ENCODE measurements at regions not wholly inside any gene's neighbourhood (a gene's known extent, or its start where the extent isn't known, plus 50 kb on each side); places are given as distances from the start of the nearest gene placed in this dataset.

DNA sequence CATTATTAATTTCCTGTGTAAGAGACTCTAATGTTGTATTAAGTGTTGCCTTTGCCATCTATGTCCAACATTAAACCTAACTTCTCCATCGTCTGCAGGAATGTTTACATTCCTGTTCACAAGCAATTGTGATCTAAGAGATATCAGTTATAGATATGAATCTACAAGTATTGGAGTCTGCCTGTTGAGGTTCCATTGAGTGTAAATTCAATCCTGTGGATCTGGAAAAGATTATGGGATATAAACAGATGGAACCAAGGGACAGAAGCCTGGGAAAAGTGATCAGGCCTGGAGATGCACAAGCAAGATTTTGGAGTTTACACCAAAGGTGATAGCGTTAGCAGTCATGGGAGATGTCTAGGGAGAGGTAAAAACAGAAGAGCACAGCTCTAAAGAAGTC, 135.5 kb downstream of the LSMEM1 start:
- TF ChIP-seq, protein P1, sequence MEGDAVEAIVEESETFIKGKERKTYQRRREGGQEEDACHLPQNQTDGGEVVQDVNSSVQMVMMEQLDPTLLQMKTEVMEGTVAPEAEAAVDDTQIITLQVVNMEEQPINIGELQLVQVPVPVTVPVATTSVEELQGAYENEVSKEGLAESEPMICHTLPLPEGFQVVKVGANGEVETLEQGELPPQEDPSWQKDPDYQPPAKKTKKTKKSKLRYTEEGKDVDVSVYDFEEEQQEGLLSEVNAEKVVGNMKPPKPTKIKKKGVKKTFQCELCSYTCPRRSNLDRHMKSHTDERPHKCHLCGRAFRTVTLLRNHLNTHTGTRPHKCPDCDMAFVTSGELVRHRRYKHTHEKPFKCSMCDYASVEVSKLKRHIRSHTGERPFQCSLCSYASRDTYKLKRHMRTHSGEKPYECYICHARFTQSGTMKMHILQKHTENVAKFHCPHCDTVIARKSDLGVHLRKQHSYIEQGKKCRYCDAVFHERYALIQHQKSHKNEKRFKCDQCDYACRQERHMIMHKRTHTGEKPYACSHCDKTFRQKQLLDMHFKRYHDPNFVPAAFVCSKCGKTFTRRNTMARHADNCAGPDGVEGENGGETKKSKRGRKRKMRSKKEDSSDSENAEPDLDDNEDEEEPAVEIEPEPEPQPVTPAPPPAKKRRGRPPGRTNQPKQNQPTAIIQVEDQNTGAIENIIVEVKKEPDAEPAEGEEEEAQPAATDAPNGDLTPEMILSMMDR (IDR thresholded peaks at IDR 0.05) = no peak
- no peak for TF ChIP-seq POLR2AphosphoS5 (IDR thresholded peaks at IDR 0.05)
- no peak for TF ChIP-seq POLR2A (IDR thresholded peaks at IDR 0.05)
- no peak for TF ChIP-seq EP300 (IDR thresholded peaks at IDR 0.05)
